Dermis microvascular lymphatic vessel endothelial cell (primary cell): ENCODE measurements at regions not wholly inside any gene's neighbourhood (a gene's known extent, or its start where the extent isn't known, plus 50 kb on each side); places are given as distances from the start of the nearest gene placed in this dataset.

Source experiments
- DNase-seq, 2 donors: peaks; one replicate each; pipeline versions ENCODE4 v3.0.0 to v3.0.0-alpha.2; 2010; ENCODE audit warnings: low read depth in 2 of 2

DNA sequence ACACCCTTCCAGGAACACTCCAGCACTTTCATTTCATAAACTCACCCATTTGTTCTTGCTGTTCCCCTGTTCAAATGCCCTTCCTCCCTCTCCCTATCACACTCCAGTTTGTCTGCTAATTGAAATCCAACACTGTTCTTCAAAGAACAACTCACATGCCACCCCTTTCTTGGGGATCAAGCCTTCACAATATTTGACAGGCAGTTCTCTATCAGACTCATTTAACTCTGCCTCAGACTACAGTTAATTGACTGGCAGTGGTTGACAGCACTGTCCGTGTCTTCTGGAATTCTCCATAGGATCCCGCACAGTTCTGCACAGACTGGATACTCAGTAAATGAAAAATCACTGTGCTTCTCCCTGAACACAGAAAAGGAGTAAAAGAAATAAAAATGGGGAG lies 87.8 kb downstream of the PMP22 start:
- DNase-seq, result no peak

DNA sequence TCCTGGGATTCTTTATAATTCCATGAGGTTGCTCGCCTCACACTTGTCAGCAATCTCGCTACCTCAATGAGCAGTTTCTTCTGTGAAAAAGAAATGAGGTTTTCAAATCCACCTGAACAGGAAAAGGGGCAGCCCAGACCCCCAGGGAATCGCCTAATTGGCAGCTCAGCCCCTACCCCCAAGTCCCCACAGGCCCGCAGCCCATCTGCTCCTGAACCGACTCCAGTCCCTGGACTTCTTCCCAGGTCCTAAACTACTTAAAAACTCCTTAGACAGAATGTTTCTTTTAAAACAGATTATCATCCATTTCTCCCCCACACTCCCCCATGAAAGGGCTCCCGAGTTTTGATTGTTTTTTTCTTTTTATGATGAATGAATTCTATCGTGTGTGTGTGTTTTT lies 89.8 kb downstream of the PMP22 start:
- DNase-seq, result no peak

DNA sequence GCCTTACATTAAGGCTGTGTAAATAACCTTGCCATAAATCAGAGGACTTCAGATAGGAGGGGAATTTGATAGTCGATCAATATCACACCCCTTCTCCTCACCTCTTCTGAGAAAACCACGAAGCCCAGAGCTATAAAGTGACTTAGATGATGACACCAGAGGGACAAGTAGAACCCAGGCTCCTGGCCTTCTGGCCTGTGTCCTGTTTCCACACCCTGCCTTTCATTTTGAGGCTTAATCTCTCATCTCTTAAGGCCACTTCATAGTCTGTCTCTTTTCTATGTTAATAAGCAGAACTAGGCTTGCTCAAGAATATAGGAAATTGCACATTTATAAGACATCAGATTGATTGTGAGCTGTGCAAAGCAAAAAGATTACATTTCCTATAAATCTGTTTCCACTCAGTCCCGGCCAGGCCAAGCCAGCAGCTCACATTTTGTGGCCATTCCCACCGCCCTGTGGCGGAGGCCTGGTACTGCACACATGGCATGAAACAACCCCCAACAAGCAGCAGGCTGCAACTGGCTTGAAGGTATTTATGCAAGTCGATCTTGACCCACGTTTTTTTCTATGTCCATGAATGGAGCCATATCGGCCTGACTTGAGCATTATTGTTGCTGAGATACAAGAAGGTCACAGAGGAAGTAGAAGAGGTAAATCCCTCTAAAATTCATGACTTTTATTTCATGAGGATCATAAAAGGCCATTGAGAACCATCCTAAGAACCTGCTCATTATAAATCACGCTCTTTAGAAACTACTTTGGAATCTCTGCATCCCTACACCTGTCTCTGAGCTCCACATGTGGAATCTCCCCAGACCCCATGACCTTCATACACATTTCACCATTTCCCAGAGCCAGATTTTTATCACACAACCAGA lies 93.7 kb downstream of the PMP22 start:
- peak; percentile 29 to 57 for DNase-seq

DNA sequence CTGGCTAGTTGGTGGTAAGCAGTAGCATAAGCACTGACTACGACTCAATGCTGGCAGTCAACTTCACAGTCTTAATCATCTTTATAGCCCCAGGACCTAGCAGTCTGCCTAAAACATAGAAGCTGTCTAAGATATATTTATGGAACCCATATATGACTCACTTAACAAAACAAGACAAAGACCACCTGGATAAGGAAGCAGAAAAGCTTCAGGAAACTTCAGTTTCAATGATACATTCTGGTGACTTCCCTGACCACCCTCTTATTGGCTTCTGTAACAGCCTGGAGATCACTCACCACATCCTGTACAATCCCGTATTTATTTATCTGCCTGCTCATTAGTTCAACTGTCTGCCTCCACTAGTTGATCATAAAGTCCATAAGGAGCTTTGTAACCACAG lies 95.5 kb downstream of the PMP22 start:
- DNase-seq, result no peak

DNA sequence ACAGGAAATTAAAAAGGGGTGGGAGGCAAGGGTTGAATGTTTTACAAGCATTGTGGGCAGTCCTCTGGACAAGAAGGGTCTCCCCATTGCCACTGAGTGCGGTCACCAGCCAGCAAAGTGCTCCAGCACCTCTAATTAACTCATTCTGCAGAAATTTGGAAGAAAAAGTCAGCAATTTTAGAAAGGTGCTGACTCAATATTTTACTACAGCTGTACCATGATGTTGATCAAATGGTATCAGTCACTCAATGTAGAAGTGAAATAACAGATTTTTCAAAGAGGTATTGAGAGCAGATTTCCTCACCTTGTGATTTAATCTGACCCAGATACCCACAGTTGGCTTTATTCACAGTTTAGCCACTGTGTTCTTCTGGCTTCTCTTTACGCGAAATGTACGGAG lies 96.7 kb downstream of the PMP22 start:
- DNase-seq, result no peak

DNA sequence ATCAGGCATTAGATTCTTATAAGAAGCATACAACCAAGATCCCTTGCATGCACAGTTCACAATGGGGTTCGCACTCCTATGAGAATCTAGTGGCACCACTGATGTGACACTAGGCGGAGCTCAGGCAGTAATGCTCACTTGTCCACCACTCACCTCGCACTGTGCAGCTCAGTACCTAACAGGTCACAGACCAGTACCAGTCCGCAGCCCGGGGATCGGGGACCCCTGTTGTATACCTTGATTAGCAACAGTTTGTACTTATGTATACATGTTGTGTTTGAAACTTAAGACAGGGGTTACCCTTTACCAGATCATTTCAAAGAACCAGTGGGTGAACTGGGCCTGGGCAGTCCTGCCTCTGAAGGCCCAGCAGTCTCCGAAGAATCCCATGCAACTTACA lies 103.7 kb downstream of the PMP22 start:
- no peak for DNase-seq

DNA sequence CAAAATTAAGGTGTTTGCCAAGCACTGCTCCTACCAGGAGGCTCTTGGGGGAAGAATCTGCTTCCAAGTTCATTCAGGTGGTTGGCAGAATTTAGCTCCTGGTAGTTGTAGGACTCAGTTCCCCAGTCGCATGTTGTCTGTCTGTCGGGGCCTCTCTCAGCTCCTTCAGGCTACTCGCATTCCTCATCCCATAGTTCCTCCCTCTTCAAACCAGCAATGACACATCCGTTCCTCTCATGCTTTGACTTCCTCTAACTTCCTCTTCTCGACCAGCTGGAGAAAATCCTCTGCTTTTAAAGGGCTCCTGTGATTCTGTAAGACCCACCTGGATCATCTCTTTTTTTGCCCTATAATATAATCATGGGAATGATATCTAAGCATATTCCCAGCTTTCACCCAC lies 108.1 kb downstream of the PMP22 start:
- DNase-seq, result no peak

DNA sequence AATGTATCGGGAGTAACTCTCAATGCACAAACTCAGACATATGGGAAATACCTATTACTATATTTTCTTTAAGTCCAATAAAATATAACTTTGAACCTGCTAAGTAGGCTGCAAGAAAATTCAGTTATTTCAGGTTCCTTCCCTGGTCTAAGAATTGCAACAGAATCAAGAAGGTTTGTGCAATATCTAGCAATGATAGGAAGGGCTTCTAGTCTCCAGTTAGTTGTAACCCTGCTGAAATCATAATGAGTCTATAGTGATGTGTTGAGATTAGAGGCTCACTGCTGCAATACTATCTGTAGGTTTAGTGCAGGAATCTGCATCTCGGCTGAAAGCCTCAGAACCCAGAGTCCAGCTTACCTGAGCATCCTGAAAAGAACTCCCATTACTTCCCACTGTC lies 110.5 kb downstream of the PMP22 start:
- no peak for DNase-seq

DNA sequence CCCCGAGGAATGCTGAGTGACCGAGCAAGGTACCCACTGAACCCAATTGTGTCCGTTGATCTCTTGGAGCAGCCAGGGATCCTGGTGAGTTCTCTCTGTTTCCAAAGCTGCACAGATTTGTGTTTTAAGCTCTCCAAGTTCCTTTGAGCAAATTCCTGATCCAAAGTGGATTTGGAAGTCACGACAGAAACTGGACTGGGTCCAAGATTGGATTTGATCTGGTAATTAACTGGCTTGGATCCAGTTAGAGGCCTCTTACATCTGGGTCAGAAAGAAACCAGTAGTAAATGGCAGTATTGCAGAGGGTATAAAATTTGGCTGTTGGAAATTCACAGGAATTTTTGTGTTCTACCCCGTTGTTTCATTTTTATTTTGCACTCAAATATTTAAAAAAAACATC lies 119.5 kb downstream of the PMP22 start:
- DNase-seq, result no peak

DNA sequence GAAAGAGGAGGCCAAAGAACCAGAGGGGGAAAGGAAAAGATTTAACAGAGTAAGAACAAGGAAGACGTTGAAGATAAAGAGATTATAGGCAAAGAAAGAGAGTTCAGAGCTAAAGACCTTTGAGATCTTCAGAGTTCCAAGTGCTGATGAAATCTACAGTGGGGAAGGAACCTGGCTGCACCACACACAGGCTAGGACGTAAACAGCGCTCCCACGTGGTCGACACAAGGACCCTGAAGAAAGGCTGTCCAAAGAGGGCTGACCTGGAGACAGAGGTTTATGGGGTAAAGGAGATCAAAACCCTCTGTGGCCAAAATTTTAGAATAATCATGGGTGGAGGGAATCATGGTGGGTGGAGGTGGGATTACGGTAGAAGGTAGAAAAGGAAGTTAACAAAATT lies 121.6 kb downstream of the PMP22 start:
- no peak for DNase-seq

DNA sequence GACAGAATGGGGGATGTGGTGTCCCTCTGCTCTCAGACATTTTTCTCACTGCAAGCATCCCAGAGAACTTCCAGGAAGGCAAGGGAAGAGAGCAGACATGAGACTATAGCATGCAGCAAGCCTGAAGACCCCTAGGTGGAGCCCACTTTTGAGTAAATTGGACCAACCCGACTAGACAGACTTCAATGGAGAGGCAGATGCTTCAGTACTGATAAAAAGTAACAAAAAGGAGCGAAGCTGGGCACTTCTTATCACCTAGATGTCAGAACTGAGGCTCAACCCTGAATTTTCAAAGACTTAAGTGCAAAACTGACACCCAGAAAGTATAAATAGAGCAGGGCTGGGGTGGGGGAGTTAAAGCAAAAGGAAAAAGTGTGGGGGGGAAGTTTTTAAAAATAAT lies 130.8 kb downstream of the PMP22 start:
- DNase-seq, result no peak

DNA sequence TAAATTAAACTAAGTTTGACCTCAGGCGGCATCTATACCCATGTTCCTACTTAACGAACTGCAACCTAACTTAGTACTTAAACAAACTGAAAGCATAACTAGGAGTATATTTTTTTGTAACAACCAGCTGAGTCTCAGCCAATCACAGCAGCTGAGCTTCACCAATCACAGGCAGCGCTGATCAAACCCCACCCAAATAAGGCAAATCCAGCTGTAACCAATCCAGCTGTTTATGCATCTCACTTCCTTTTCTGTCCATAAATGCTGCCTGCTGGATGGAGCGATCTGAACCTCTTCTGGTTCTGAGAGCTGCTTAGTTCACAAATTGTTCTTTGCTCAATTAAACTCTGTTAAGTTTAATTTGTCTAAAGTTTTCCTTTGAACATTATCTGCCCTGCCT lies 131.3 kb downstream of the PMP22 start:
- DNase-seq, result no peak

DNA sequence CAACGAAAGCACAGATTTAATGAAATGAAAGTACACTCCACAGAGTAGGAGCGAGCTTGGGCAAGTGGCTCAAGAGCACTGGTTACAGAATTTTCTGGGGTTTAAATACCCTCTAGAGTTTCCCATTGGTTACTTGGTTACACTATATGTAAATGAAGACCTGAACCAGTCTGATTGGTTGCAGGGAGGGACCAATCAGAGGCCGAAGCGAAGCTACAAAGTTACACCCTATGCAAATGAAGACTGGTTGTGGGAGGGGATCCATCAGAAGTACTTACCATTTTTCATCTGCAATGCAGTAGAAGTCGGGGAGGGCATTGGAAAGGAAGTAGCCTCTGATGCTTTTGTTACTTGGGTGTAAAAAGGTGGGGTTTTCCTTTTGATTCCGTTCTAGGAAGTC lies 132.0 kb downstream of the PMP22 start:
- DNase-seq, result no peak

DNA sequence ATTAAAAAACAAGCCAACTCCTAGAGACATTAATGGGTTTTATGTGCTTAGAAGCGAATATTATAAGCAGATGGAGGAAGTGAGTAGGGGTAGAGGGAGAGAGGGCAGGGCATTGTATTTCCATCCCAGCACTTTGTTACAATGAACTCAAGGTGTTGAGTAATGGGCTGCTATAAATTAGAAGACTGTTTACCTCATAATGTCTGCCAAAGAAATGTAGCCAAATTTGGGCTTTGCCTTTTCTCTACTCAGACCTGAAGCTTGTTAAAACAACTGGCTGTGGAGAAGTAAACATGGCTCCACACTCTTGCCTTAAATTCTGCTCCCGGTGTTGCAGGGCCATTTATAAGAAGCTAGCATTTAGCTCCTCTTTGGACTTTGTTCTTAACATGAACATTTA lies 134.7 kb downstream of the PMP22 start:
- DNase-seq, result no peak

DNA sequence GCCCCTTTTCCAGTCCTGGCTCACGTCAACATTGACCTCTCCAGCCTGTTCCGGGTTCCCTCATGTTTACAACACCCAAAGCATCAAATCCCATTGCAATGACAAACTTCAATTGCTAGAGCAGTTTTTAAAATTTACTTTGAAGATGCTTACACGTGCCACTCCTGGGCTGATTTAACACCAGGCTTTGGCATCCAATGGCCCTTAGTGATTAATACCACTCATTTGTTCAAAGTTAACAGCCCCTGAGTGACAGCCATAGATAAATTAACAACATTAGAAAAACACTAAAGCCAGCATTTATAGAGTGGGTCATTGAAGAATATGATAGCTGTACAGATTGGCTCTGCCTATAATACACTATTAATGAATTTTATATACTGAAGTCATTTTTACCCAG lies 135.1 kb downstream of the PMP22 start:
- DNase-seq, result no peak

DNA sequence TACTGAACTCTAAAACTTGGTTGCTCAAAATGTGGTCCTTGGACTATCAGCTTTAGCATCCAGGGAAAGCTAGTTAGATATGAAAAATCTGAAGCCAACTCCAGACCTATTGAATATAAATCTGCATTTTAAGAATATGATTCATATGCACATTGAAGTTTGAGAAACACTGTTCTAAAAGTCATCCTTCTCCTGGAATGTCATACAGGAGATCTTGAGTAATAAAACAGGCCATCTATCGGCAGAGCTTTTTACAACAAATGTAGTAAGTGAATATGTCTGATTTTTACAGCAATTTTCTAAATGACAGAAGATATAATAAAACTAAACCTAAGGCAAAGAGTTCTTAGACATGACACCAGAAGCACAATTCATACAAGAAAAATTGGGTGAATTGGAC lies 140.4 kb downstream of the PMP22 start:
- no peak for DNase-seq

DNA sequence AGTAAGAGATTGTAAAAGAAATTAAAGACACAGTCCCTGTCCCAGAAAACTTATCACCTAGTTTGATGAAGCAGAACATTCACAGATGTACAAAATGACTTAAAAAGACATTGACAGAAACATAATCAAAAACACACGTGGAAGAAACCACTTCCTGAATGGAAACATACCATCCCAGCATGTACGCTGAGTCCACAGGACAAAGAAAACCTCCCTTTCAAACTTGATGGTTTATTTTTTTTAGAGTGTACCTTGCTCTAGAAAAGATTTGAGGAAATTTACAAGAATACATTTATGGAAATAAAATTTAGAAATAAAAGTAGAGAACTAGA lies 140.9 kb downstream of the PMP22 start:
- no peak for DNase-seq

DNA sequence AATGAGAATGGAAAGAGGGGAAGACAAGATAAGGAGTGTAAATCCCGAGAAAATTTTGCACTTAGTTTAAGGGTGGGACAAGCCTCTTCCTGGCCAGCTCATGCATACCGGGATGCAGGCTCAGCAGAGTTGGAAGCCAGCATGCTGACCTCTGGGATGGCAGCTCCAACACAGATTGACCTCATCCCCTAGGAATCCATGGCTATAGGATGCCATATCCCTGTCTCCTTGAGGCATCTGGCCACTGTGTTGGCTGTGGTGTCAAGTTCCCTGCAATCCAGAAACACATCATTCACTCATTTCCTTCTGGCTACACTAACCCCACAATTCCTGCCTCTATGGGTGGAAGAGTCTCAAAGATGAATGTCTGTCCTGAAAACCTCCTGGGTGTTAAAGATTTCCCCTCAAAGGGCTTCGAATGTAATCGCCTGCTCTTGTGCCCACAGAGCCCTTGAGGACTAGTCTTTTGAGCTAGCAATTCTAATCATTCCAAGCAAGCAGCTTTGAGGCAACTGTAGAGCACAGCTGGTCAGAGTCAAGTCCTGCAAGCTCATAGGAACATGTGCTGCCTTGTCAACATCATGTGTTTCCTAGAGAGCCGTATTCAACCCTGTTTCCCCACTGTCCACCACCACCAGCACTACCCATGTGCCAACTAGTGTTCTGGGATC lies 141.4 kb downstream of the PMP22 start:
- DNase-seq, result no peak

DNA sequence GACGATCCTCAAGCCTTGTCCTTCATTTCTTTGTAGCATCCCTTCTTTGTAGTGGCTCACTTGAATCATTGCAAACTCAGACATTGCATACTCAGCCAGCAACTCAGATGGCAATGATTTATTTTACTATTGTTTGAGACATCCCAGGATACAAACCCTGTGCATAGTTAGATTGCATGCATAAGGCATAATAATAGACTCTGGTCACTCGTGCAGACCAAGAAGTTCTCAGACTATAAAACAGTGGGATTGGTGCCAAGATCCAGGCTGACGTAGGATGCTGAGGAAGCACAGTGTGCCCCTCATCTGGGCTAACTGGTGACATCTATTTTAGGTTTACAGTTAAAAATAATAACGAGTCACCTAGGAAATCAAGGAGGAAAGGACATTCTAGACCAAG lies 142.3 kb downstream of the PMP22 start:
- no peak for DNase-seq

DNA sequence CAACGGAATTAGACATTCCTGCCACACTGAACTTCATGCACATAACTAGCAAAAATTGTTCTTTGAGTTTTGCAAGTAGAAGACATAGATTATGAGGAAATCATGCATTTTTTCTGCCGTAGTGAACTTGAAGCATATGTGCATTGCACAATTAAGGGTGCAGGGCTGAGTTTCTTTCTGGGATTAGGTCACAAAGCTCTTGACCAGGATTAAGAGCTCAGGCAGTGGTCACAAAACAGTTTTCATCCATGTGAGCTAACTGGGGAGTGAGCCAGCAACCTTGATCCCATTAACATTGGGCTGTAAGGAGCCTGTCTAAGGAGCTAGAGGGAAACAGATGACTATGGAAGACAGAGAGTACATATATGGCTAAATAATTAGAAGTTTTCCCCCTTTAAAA lies 143.7 kb downstream of the PMP22 start:
- DNase-seq, result no peak

DNA sequence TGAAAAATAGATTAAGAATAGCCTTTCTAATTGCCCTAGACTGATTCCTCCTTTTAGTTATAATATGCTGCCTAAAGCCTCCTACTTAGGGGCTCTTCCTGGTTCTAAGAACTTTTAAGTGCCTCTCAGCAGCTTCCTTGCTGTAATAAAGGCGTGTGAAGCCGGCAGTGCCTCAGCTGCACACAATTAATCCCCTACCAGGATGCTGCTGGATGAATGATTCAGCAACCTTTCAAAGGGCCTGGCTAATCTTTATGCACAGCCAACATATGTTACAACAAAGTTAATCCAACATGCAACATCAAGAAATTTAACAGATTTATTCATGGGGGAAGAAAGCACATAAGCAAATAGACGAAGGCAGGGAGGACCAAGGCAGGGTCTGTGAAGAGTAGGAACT lies 145.2 kb downstream of the PMP22 start:
- no peak for DNase-seq

DNA sequence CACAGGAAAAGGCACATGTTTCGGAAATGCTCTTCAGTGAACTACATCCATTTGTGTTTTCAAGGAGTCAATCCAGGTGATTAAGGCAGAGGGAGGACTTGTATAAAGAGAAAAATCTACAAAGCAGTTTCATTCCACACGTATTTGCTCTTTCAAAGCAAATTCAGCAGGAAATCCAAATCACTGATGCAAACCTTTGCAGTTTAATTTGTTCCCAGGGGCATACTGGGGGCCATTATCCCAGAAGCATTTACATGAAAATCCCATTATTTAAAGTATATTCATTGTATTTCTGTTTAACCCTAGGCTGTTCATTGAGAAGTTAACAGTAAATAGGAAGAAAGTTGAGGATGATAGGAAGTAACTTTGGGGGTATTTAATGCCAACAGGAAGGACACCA lies 147.9 kb downstream of the PMP22 start:
- no peak for DNase-seq

DNA sequence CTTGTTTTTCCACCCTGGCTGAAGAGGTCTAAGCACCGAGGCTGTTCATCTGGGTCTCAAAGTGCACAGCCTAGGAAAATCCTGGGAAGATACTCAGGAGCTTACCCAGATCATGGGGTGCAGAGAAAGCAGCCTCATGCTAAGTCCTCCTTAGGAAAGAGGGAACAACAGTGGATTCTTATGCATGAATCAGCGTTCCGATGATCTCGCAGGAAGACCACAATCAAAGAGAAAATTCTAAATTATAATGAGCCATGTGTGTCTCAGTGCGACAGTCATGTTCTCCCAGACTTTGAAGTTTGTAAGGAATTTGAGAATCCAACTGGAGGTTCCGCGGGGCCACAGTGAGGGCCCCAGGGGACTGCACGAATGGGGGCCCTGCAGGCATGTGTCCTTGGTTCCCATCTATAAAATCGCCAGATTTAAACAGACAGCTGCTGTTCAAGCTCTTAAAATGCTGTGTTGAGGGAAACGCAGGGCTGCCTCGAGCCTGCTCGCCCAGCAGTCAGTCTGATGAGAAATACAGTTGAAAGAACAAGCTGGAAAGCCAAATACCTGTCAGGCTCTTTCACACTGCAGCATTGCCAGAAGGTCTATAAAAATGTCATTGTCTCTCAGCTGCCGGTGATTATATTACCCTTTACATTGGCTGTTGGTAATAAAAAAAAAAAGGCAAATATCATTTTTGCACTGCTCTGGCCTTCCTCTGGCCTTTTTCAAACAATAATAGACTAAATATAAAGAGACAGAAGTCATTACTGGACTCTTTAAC lies 152.1 kb downstream of the PMP22 start:
- DNase-seq, result no peak
